ENCODE measurements at regions not wholly inside any gene's neighbourhood (a gene's known extent, or its start where the extent isn't known, plus 50 kb on each side); places are given as distances from the start of the nearest gene placed in this dataset.

DNA sequence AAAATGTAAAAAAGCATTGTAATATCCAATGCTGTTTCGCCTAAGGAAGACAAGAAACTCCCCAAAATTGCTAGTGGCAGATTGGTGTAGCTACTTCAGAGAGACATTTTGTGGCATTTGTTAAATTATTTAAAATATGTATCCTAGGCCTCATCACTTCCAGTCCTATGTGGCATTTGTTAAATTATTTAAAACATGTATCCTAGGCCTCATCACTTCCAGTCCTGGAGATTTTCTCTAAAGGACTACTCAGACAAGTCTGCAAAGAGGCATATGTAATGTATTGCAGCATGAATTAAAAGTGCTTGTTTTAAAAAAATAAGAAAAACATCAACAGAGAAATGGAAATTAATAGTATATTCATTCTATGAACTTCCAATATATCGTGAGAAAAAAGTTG lies 95.6 kb upstream of the KCTD3 start:
- DNase-seq = no peak

DNA sequence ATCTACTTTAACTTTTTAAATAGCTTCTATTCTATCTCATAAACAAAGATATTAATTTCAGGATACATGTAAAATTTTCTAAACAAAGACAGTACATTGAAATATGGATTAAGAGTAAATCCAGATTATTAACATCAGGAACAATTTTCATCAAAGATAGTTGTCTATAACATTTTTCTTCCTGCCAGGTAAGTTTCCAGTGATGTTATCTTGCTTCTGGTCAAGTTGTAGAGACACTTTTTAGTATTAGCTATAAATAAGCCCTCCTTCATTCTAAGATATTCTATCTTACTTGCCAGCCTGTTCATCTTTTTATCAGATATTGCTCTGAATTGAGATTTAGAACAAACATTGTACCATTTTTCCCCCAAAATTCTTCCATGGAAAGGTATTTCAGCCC lies 94.4 kb upstream of the KCTD3 start:
- DNase-seq = no peak

DNA sequence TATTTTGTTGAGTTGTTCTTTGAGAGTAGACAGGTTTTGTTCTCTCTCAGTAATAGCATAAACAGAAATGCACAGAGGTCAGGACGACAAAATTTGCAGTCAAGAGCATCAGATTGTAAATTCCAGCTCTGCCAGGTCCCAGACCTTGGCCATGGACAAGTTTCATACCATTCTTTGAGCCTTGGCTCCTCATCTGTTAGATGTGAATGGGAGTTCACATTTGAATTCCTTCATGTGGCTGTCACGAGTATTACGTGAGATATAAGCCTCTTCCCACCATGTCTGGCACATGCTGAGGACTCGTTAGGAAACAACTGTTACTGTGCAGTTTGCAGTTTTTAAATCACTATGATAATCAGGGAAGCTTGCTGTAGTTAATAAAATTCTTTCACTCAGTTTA lies 93.2 kb upstream of the KCTD3 start:
- no peak for DNase-seq

DNA sequence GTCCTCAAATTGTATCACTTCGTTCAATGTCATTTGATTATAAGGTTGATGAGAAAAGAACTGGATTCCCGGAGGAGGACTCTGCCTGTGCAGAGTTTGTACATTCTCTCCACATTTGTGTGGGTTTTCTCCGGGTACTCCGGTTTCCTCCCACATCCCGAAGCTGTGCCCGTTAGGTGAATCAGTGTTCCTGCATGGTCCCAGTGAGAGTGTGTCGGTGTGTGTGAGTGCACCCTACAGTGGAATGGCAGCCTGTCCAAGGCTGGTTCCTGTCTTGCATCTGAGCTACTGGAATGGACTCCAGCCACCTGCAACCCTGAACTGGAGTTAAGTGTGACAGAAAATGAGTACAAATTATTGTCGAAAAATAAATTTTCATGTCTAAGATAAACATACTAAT lies 92.2 kb upstream of the KCTD3 start:
- DNase-seq = no peak

DNA sequence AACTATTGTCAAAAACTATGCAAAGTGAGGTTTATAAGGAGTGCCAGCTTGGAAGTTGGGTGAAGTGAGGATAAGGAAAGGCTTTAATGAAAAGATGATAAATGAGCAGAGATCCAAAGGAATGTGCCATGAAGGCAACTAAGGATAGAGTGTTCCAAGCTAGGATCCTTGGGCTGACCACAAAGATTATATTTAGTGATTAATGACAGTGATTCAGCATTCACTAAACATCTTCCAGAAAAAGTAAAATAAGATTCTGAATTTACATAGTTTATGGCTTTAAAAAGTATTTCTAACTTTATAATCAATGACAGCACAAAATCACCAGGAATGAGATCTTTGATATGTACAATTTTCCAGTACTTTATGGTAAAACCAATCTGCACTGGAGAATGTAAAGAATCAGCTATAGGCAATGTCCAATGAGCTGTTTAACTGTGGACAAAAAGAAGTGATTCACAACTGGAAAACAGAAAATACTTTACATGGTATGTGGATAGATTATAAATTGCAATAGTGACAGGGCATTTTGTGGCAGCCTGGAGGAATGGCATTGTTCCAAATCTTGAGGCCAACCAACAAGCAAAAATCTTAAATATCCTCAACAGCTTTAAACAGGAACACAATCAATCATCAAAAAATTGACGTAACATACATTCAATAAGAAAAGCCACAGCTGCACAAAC lies 91.2 kb upstream of the KCTD3 start:
- DNase-seq = peak; percentile 36

DNA sequence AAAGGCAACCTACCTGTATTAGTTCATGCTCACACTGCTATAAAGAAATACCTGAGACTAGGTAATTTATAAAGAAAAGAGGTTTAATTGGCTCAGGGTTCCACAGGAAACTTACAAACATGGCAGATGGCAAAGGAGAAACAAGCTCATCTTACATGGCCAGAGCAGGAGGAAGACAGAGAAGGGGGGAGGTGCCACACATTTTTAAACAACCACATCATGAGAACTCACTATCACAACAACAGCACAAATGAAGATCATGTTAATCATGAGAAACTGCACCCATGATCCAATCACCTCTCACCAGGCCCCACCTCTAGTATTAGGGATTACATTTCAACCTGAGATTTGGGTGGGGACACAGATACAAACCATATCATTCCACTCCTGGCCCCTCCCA lies 90.6 kb upstream of the KCTD3 start:
- DNase-seq = no peak

DNA sequence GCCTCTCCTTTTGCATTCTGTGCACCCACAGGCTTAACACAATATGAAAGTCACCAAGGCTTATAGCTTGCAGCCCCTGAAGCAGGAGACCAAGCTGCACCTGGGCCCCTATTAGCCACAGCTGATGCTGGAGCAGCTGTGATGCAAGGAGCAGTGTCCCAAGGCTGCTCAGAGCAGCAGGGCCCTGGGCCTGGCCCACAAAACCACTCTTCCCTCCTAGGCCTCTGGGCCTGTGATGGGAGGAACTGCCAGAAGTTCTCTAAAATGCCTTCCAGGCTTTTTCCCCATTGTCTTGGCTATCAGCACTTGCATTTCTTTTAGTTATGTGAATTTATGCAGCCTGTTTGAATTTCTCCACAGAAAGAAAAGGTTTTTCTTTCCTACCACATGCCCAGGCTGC lies 89.5 kb upstream of the KCTD3 start:
- DNase-seq = no peak

DNA sequence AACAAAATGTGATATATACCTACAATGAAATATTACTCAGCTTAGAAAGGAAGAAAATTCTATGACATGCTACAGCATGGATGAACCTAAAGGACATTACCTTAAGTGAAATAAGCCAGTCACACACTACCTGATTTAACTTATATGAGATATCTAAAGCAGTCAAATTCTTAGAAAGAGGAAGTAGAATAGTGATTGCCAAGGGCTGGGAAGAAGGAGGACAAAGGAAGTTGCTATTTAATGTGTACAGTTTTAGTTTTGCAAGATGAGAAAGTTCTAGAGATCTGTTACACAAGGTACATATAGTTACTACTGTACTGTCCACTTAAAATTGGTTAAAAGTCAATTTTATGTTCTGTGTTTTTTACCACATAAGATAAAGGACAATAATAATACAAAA lies 87.5 kb upstream of the KCTD3 start:
- DNase-seq = no peak

DNA sequence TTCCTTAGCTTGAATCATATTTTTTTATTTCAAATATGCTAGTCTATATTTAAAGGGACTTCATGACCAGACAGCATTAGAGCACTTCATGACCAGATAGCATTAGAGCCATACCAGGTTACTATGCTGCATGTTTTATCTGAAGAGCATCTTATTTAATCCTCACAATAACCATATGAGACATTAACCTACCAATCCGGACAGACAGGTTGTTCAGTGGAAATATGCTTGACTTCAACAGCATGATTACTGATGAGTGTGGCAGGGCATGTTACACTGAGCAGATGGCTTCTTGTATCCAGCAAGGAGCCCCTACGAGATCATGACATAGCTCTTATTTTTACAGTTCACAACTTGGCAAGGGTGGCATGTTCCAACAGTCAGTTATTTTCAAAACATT lies 85.0 kb upstream of the KCTD3 start:
- no peak for DNase-seq

DNA sequence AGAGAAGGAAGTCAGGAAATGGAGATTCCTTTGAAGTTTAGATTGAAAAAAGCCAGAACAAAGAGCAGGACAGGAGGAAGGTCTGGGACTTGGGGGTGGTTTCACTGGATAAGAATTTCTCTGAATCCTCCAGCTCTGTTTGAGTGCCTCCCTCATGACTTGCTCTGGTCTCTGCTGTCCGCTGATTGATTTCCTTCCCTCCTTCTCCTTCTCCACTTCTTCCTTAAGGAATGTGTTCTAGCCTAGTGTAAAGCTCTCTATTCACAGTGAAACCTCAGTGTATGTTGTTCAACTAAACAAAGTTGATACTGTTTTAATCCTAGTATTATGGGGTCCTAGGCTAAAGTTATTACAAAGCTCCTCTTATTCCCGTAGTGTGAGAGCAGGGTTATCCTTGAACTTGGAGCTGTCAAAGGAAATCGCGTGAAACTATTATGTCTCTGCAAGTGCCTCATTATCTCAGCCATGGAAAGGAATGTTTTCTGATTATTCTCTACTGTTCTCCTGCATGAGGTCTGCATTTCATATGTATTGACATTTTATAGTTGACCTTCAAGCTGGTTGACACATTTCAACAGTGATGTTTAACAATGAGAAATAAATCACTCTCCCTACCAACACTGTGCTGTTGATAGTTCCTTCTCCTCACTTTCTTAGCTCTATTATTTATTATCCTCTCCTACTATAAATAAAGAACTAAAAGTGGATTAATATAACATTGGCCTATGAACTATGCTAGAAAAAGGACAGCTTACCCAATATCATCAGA lies 82.7 kb upstream of the KCTD3 start:
- no peak for DNase-seq

DNA sequence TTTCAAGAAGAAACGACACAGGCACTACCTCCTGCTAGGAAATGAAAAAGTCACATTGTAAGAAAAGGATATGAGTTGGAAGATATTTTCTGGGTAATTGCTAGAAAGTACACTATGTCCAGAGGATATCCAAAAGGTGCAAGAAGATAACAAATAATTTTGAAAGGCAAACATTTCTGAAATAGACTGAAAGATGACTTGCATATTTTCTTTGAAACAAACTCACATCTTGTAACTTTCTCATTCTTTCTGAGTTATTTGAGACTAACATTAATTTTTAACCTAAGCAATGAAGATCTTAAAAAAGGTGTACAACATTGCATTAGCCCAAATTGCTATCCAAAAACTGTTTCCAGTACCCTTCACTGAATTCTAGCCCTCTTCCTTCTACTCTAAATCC lies 79.6 kb upstream of the KCTD3 start:
- DNase-seq = no peak

DNA sequence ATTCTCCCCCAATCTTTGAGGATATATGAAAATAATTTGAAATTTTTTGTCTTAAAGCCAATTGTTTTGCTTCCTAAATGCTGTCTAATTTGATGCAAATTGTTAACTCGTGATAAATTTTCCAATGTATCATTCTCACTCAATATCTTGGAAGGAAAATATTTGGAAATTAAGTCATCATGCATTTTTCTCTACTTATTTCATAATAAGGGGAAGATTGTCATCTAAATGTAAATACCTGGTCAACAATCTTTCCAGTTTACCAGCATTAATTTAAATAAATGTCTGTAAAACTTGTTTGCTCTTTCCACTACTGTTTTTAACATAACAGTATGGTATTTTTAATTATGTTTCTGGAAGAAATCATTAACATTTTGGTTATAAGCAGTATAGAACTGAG lies 78.3 kb upstream of the KCTD3 start:
- DNase-seq = no peak

DNA sequence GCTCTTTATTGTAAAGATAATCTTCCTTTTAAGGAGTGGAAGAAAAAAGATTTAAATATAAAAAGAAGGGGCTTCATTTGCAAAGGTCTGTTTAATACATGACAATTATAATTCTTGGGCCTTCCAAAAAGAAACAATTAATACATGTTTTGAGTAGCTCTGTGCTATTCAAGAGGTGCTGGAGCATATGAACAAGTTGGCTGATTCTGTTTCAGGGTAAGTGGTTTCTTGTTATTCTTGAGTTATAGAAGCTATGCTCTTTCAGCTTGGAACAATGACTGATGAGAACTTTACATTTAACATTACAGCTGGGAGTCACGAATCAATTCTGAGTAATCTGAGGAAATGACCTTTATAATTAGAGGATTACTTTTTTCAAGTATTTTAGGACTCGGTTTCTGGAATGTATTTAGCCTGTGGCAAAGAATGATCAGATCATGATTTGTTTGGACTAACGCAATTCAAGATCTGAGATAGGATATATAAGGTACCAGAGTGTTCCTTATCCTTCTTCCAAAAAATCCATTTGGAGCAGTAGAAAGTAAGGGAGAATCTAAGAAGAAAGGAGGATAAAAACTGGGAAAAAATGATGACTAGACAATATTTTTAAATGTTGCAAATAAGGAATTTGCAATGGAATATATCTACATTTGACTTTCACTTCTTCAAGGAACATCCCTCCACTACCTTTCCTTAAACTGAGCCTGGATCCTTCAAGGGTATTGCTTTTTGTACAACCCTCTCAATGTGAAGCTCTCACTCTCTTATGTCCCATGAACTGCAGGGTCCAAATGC lies 77.1 kb upstream of the KCTD3 start:
- no peak for DNase-seq

DNA sequence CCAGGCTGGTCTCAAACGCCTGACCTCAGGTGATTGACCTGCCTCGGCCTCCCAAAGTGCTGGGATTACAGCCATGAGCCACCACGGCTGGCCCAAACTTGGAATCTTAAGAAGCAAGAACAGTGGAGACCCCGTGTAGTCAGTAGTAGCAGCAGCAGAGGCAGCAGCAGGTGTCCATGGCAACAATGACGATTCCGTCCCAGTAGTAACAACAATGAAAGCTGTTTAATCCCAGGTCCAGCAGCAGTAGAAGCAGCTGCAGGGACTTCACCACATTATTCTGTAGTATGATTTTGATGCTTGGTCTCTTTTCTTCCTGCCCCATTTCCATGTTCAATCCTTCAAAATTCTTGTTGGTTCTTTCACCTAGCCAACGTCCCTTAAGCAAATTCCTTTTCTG lies 69.6 kb upstream of the KCTD3 start:
- DNase-seq = no peak

DNA sequence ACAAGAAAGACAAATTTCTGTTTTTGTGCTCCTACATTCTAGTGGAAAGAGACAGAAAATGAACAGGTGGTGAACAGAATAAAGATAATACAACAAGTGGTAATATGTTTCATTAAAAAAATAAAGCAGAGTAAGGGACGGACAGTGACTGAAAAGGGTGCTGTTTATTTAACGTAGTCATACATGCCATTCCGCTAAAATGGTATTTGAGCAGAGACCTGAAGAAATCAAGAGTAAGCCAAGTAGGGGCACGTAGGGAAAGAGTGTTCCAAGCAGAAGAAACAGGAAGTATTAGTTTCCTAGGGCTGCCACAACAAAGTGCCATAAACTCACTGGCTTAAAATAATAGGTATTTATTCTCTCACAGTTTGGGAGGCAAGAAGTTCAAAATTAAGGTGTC lies 65.6 kb upstream of the KCTD3 start:
- DNase-seq = no peak

DNA sequence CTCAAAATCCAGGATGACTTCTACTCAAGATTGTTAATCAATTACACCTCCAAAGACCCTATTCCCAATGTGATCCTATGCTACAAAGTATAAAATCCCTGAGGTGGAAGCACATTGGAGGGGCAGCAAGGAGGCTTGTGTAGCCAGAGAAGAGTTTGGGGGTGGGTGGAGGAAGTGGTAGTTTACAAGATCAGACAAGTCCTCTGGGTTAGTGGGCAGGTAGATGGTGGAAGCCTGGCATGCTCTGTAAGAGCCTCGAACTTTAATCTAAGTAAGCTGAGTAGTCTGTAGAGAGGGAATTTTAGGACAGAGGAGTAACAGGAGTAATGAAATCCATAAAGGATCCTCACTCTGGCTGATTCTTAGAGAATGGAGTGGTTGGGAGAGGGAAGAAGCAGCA lies 65.0 kb upstream of the KCTD3 start:
- no peak for DNase-seq

DNA sequence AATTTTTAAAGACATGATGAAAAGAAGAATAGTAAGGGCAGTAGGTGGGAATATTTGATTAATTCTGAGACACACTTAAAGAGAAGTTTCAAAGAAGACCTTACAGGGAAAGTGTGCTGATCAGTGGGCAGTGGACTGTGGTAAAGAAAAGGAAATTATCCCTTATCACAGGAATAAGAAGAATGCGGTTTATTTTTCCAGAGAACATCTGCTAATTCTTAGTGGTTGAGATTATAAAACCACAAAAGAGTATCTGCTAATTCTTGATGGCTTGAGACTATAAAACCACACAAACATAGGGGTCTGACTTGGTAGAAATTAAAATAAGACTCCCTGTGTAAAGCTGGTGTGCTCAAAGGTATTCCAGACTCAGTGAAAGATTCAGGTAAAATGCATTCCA lies 60.0 kb upstream of the KCTD3 start:
- no peak for DNase-seq

DNA sequence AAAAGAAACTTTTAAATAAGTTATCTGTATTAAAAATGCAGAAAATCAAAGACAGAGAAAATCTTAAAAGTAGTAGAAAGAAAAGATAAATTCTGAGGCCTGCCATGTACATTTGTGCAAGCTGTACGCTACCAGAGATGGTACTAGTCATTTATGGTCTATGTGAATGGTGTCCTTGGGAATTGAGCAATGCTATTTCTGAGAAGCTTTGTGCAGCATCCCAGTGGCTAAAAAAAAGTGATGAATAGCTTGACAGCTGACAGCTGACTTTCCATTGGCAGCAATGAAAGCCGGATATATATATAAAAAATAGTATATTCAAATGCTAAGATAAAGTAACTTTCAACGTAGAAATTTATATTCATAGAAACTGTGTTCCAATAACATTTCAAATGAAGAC lies 58.8 kb upstream of the KCTD3 start:
- no peak for DNase-seq
